WTC11 (cell line): ENCODE measurements at regions not wholly inside any gene's neighbourhood (a gene's known extent, or its start where the extent isn't known, plus 50 kb on each side); places are given as distances from the start of the nearest gene placed in this dataset.
"Not testable (repeated sequence)": the region's sequence is repeated elsewhere in the genome, so short reads cannot be mapped to it uniquely, and the experiment has no call there.

Source experiments
- ATAC-seq: fragments of 200-7000 bp; cut with Tn5 transposase; 2 replicates; pipeline ENCODE4 v1.10.0; 2021; ENCODE audit warnings: mild to moderate bottlenecking, moderate library complexity
- CTCF ChIA-PET: fragments of 300-600 bp; sonication (Branson Sonifier 250); formaldehyde crosslinking; loops from one replicate; lab custom pipeline; 2021; ENCODE audit warnings: antibody characterized with exemption; lab: Charles Lee
- POLR2A ChIA-PET: fragments of 350-600 bp; sonication (Branson Sonifier 250); formaldehyde crosslinking; loops from one replicate; lab custom pipeline; 2021; ENCODE audit warnings: antibody characterized with exemption; lab: Charles Lee
- DNase-seq: peaks from one replicate; pipeline ENCODE4 v3.0.0; 2021; ENCODE audit warnings: low spot score
- H3K27ac Mint-ChIP-seq: 2 replicates; pipeline ENCODE4 v1.8.0; 2021; ENCODE audit warnings: mixed read lengths
- H3K27me3 Mint-ChIP-seq: 2 replicates; pipeline ENCODE4 v1.8.0; 2021; ENCODE audit warnings: low read depth, mild to moderate bottlenecking, moderate library complexity, mixed read lengths
- H3K36me3 Mint-ChIP-seq: 2 replicates; pipeline ENCODE4 v1.8.0; 2021; ENCODE audit warnings: mixed read lengths
- H3K4me1 Mint-ChIP-seq: 2 replicates; pipeline ENCODE4 v1.8.0; 2022; ENCODE audit warnings: mixed read lengths
- H3K4me3 Mint-ChIP-seq: 2 replicates; pipeline ENCODE4 v1.8.0; 2021; ENCODE audit warnings: mild to moderate bottlenecking, moderate library complexity, mixed read lengths
- H3K9me3 Mint-ChIP-seq: 2 replicates; pipeline ENCODE4 v1.8.0; 2021; ENCODE audit warnings: mixed read lengths
- ETV6 ChIP-seq: sonication (generic); formaldehyde crosslinking; IDR thresholded peaks from 2 replicates; pipeline ENCODE4 v1.8.1; 2022; ENCODE audit warnings: mild to moderate bottlenecking, missing genetic modification reagents
- FOXK1 ChIP-seq: sonication (generic); formaldehyde crosslinking; IDR thresholded peaks from 2 replicates; pipeline ENCODE4 v1.8.0; 2022; ENCODE audit warnings: mild to moderate bottlenecking, moderate library complexity, missing genetic modification reagents
- FOXP4 ChIP-seq: sonication (generic); formaldehyde crosslinking; IDR thresholded peaks from 2 replicates; pipeline ENCODE4 v1.8.0; 2022; ENCODE audit warnings: mild to moderate bottlenecking, missing genetic modification reagents
- IRF1 ChIP-seq: sonication (generic); formaldehyde crosslinking; IDR thresholded peaks from 2 replicates; pipeline ENCODE4 v1.8.0; 2023; ENCODE audit warnings: missing genetic modification reagents
- SP1 ChIP-seq: sonication (generic); formaldehyde crosslinking; conservative IDR thresholded peaks from 2 replicates; pipeline ENCODE4 v1.8.1; 2022; ENCODE audit warnings: missing genetic modification reagents
- TEAD1 ChIP-seq: sonication (generic); formaldehyde crosslinking; IDR thresholded peaks from 2 replicates; pipeline ENCODE4 v1.8.0; 2022; ENCODE audit warnings: mild to moderate bottlenecking, missing genetic modification reagents
- ZBTB21 ChIP-seq: sonication (generic); formaldehyde crosslinking; IDR thresholded peaks from 2 replicates; pipeline ENCODE4 v1.8.1; 2023; ENCODE audit warnings: mild to moderate bottlenecking, missing genetic modification reagents, borderline replicate concordance
- ZNF263 ChIP-seq: sonication (generic); formaldehyde crosslinking; IDR thresholded peaks from 2 replicates; pipeline ENCODE4 v1.8.1; 2022; ENCODE audit warnings: low read depth, mild to moderate bottlenecking, moderate library complexity, missing genetic modification reagents
- TF ChIP-seq, protein P1 (sequence below): sonication (generic); formaldehyde crosslinking; IDR thresholded peaks from 2 replicates; pipeline ENCODE4 v1.8.0; 2023; ENCODE audit warnings: mild to moderate bottlenecking, missing genetic modification reagents
- TF ChIP-seq, protein P2 (sequence below): fragments of 250-450 bp; sonication (Bioruptor Pico); IDR thresholded peaks from 2 replicates; pipeline ENCODE4 v1.9.0; 2021; ENCODE audit warnings: mild to moderate bottlenecking
- TF ChIP-seq, protein P3 (sequence below): sonication (generic); formaldehyde crosslinking; IDR thresholded peaks from 2 replicates; pipeline ENCODE4 v1.8.1; 2023; ENCODE audit warnings: mild to moderate bottlenecking, missing genetic modification reagents, moderate library complexity
- TF ChIP-seq, protein P4 (sequence below): fragments of 250-450 bp; sonication (Bioruptor Pico); conservative IDR thresholded peaks from 2 replicates; pipeline ENCODE4 v1.9.0; 2021; ENCODE audit warnings: mild to moderate bottlenecking
- TF ChIP-seq, protein P5 (sequence below): fragments of 250-450 bp; sonication (Bioruptor Pico); IDR thresholded peaks from 2 replicates; pipeline ENCODE4 v1.9.0; 2021; ENCODE audit warnings: mild to moderate bottlenecking

DNA sequence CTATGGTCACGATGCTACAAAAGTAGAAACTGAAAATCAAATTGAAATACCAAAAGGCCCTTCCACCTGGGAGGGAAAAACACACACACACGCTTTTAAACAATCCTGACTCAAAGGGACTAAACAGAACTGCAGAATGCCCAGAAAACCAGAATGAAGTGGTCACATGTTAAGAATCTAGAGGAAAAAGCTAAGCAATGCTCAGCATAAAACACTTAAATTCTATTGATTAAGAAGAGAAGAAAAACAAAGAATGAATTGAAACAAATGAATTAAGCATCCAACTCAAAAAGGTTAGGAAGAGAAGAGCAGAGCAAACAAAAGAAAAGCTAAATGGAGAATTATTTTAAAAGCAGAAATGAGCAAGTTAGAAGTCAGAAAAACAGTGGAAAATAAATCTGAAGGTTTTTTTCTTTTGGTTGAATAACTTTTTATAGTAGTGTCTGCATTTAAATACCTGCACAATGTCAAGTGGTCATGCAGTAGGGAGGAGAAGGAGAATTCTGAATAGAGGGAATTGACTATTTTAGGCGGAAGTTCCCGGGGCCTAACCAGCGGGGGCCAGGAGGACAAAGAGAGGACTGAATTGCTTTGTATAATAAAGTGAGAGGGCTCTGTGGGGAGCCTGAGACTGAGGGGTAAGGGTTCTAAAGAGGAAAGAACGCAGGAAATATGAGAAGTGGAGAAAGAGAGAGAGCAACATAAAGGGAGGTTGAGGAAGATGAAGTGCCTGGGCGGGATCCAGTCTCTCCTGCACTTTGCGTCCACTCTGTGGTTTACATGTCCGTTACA lies 146.8 kb downstream of the ATPSCKMT start (continued):
- TF ChIP-seq, protein P1, sequence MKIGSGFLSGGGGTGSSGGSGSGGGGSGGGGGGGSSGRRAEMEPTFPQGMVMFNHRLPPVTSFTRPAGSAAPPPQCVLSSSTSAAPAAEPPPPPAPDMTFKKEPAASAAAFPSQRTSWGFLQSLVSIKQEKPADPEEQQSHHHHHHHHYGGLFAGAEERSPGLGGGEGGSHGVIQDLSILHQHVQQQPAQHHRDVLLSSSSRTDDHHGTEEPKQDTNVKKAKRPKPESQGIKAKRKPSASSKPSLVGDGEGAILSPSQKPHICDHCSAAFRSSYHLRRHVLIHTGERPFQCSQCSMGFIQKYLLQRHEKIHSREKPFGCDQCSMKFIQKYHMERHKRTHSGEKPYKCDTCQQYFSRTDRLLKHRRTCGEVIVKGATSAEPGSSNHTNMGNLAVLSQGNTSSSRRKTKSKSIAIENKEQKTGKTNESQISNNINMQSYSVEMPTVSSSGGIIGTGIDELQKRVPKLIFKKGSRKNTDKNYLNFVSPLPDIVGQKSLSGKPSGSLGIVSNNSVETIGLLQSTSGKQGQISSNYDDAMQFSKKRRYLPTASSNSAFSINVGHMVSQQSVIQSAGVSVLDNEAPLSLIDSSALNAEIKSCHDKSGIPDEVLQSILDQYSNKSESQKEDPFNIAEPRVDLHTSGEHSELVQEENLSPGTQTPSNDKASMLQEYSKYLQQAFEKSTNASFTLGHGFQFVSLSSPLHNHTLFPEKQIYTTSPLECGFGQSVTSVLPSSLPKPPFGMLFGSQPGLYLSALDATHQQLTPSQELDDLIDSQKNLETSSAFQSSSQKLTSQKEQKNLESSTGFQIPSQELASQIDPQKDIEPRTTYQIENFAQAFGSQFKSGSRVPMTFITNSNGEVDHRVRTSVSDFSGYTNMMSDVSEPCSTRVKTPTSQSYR (CRISPR knock-in tag), result no peak
- TF ChIP-seq ZNF263 (CRISPR knock-in tag) (no peak), ZBTB21 (no peak)
- TF ChIP-seq, all 79 proteins: peak for 3

GRCh38 chr5:10102235-10102634 lies 147.5 kb downstream of the ATPSCKMT start:
- not testable (repeated sequence) for ATAC-seq
- peaks cover 42% of the 10 kb centered on the region for H3K36me3 Mint-ChIP-seq

GRCh38 chr5:10099548-10099947 lies 150.1 kb downstream of the ATPSCKMT start:
- ChIA-PET POLR2A (no interaction called here), CTCF (no interaction called here)
- Mint-ChIP-seq H3K36me3 (peaks cover 62% of the 10 kb centered on the region), H3K4me1 (peaks cover 37% of the 10 kb centered on the region), H3K27ac (no peak overlapping the region), H3K9me3 (peaks cover 51% of the 10 kb centered on the region), H3K27me3 (no peaks in the 10 kb centered on the region; the same call in 1 of the 2 replicates), H3K4me3 (no peak overlapping the region)
- TF ChIP-seq, protein P2, sequence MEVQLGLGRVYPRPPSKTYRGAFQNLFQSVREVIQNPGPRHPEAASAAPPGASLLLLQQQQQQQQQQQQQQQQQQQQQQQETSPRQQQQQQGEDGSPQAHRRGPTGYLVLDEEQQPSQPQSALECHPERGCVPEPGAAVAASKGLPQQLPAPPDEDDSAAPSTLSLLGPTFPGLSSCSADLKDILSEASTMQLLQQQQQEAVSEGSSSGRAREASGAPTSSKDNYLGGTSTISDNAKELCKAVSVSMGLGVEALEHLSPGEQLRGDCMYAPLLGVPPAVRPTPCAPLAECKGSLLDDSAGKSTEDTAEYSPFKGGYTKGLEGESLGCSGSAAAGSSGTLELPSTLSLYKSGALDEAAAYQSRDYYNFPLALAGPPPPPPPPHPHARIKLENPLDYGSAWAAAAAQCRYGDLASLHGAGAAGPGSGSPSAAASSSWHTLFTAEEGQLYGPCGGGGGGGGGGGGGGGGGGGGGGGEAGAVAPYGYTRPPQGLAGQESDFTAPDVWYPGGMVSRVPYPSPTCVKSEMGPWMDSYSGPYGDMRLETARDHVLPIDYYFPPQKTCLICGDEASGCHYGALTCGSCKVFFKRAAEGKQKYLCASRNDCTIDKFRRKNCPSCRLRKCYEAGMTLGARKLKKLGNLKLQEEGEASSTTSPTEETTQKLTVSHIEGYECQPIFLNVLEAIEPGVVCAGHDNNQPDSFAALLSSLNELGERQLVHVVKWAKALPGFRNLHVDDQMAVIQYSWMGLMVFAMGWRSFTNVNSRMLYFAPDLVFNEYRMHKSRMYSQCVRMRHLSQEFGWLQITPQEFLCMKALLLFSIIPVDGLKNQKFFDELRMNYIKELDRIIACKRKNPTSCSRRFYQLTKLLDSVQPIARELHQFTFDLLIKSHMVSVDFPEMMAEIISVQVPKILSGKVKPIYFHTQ (CRISPR knock-in tag), result no peak
- TF ChIP-seq, protein P3, sequence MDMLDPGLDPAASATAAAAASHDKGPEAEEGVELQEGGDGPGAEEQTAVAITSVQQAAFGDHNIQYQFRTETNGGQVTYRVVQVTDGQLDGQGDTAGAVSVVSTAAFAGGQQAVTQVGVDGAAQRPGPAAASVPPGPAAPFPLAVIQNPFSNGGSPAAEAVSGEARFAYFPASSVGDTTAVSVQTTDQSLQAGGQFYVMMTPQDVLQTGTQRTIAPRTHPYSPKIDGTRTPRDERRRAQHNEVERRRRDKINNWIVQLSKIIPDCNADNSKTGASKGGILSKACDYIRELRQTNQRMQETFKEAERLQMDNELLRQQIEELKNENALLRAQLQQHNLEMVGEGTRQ (CRISPR knock-in tag), result no peak
- TF ChIP-seq, protein P4, sequence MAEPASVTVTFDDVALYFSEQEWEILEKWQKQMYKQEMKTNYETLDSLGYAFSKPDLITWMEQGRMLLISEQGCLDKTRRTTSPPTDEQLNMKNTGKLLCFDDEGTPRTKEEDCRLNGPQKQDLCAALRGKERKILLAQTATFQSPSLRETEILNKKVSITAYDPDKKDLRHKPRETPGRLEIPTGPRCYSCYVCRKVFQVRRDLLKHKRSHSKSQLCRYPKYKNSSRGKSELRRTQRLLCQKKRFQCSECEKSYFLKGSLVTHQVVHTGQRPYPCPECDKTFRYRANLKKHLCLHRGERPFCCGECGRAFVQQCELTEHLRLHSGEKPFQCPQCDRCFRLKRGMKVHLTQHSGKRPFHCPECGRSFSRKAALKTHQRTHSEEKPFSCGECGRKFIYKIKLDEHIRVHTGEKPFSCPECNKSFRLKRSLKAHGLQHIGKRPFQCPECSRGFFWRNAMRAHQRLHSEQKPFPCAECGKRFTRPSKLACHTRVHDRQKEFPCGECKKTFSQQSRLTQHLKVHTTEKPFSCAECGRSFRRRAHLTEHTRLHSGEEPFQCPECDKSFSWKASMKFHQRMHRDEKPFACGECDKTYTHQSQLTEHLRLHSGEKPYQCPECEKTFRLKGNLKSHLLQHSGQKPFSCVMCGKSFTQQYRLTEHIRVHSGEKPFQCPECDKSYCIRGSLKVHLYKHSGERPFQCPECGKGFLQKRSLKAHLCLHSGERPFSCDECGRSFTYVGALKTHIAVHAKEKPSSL, result no peak
- no peak for TF ChIP-seq FOXK1 (CRISPR knock-in tag)
- DNase-seq (no peak), ATAC-seq (no peak)

More at GRCh38 chr5:10102235-10102634, 147.5 kb downstream of the ATPSCKMT start:
- CTCF ChIA-PET, result interaction anchor here (1.0 to 1.4 kb wide), 2 partner anchors 9 to 147 kb away, joined by 3 read pairs; partner anchors contain the start of genes ATPSCKMT and CCT5
- peaks cover 30% of the 10 kb centered on the region for H3K9me3 Mint-ChIP-seq
- peaks cover 52% of the 10 kb centered on the region for H3K4me1 Mint-ChIP-seq
- H3K27me3 Mint-ChIP-seq, POLR2A ChIA-PET: not testable (repeated sequence)
- peak overlapping the region; percentile 43 for H3K4me3 Mint-ChIP-seq
- peak; percentile 56 for DNase-seq
- H3K27ac Mint-ChIP-seq, result peak overlapping the region; percentile 98
- TF ChIP-seq SP1 (CRISPR knock-in tag) (0 out of 2 replicates have a peak, but pooled peaks have one; percentile 33), IRF1 (peak; percentile 69; the same call in 1 of the 2 replicates), TEAD1 (CRISPR knock-in tag) (peak; percentile 93), ETV6 (peak; percentile 82; the same call in 1 of the 2 replicates), FOXK1 (CRISPR knock-in tag) (0 out of 2 replicates have a peak, but pooled peaks have one; percentile 40), FOXP4 (CRISPR knock-in tag) (peak; percentile 84; the same call in 1 of the 2 replicates)
- TF ChIP-seq, protein P3 (CRISPR knock-in tag), result 0 out of 2 replicates have a peak, but pooled peaks have one; percentile 26
- TF ChIP-seq, protein P5, sequence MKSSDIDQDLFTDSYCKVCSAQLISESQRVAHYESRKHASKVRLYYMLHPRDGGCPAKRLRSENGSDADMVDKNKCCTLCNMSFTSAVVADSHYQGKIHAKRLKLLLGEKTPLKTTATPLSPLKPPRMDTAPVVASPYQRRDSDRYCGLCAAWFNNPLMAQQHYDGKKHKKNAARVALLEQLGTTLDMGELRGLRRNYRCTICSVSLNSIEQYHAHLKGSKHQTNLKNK (CRISPR knock-in tag), result 0 out of 2 replicates have a peak, but pooled peaks have one; percentile 21
